Fibroblast of lung (primary cell): ENCODE measurements at regions not wholly inside any gene's neighbourhood (a gene's known extent, or its start where the extent isn't known, plus 50 kb on each side); places are given as distances from the start of the nearest gene placed in this dataset.

Experiments used
- EZH2 ChIP-seq: IDR thresholded peaks from 2 replicates; pipeline ENCODE4 v1.5.1; 2012; ENCODE audit warnings: low read length, control low read depth, mild to moderate bottlenecking; ENCODE audit errors: missing control alignments
- TF ChIP-seq, protein P1 (sequence below), 2 donors: IDR thresholded peaks in 1 of 2; conservative IDR thresholded peaks in 1 of 2; 1 replicate in 1 of 2; 2 replicates in 1 of 2; pipeline ENCODE4 v1.5.1; 2011 to 2012; ENCODE audit warnings: low read length in 2 of 2, control low read depth in 1 of 2, inconsistent platforms in 1 of 2, low read depth in 1 of 2, mild to moderate bottlenecking in 1 of 2

DNA sequence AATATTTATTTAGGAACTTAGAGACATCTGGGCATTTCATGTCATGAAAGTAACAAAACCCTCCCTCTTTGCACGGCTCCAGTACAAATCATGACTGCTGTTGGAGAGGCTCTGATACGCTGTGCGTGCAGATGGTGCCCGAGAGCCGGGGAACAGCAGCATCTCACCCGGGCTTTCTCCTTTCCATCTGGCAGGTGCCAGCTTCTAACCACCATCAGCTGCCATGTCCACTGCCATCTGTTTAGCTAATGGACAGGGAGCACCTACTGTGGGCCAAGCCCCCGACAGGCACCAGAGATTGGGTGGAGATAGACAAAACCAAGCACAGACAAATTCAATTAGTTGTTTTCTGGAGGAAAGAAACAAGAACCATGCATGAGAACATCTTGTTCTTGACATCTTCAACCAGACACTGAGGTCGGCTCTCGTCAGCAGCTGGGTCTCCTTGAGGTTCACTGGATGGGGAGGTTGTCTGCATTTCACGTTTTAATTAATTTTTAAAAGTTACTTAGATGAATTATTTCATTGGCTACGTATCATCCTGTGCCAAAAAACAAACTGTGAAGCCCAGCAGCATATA, 323.7 kb downstream of the THBS2 start:
- TF ChIP-seq, protein P1, sequence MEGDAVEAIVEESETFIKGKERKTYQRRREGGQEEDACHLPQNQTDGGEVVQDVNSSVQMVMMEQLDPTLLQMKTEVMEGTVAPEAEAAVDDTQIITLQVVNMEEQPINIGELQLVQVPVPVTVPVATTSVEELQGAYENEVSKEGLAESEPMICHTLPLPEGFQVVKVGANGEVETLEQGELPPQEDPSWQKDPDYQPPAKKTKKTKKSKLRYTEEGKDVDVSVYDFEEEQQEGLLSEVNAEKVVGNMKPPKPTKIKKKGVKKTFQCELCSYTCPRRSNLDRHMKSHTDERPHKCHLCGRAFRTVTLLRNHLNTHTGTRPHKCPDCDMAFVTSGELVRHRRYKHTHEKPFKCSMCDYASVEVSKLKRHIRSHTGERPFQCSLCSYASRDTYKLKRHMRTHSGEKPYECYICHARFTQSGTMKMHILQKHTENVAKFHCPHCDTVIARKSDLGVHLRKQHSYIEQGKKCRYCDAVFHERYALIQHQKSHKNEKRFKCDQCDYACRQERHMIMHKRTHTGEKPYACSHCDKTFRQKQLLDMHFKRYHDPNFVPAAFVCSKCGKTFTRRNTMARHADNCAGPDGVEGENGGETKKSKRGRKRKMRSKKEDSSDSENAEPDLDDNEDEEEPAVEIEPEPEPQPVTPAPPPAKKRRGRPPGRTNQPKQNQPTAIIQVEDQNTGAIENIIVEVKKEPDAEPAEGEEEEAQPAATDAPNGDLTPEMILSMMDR (conservative IDR thresholded peaks at IDR 0.05 in 1 of 2, IDR thresholded peaks at IDR 0.05 in 1 of 2; ENCODE audit: low read depth in 1 of 2, low read length in 2 of 2) = no peak
- no peak for TF ChIP-seq EZH2
